ENCODE measurements at regions not wholly inside any gene's neighbourhood (a gene's known extent, or its start where the extent isn't known, plus 50 kb on each side); places are given as distances from the start of the nearest gene placed in this dataset.

- no peaks in the 10 kb centered on the region for H3K36me3 ChIP-seq (replicated peaks in 1 of 2; ENCODE audit: insufficient read depth in 1 of 2, low read depth in 2 of 2)
- WGBS, 2 donors, result 30 to 33% methylated on average over 3 of the region's 3 CpGs
- DNase-seq, result peak in 1 of 4 donors; percentile 26
Observed at GRCh38 chr21:34022627-34023335, 50.6 kb upstream of the MRPS6 start.

GRCh38 chr21:34021726-34022125, 51.7 kb upstream of the MRPS6 start:
- H3K4me1 ChIP-seq, result no peaks in the 10 kb centered on the region
- H3K4me3 ChIP-seq, result no peak overlapping the region
- no peaks in the 10 kb centered on the region for H3K27me3 ChIP-seq
- H3K27ac ChIP-seq, result no peak overlapping the region
- no peaks in the 10 kb centered on the region for H3K9me3 ChIP-seq
- TF ChIP-seq POLR2A (IDR thresholded peaks at IDR 0.05), result no peak
- TF ChIP-seq CTCF (IDR thresholded peaks at IDR 0.05), result no peak
- ATAC-seq (no peak), DNase-seq (no peak)
- 90 to 98% methylated on average over 2 of the region's 2 CpGs for WGBS, 2 donors
- H3K36me3 ChIP-seq (replicated peaks in 1 of 2; ENCODE audit: insufficient read depth in 1 of 2, low read depth in 2 of 2), result no peaks in the 10 kb centered on the region
- intact Hi-C loops (cut with DNase I), result no loop called here

More at GRCh38 chr21:34022627-34023335, 50.6 kb upstream of the MRPS6 start:
- intact Hi-C loops (cut with DNase I), result no loop called here
- Histone ChIP-seq H3K27me3 (no peaks in the 10 kb centered on the region), H3K27ac (no peak overlapping the region), H3K4me1 (no peaks in the 10 kb centered on the region), H3K4me3 (no peak overlapping the region), H3K9me3 (no peaks in the 10 kb centered on the region)
- no peak for ATAC-seq
- TF ChIP-seq POLR2A (IDR thresholded peaks at IDR 0.05) (no peak), CTCF (IDR thresholded peaks at IDR 0.05) (no peak)

- Histone ChIP-seq H3K4me1 (no peaks in the 10 kb centered on the region), H3K9me3 (no peaks in the 10 kb centered on the region), H3K27ac (no peak overlapping the region), H3K36me3 (replicated peaks in 1 of 2; ENCODE audit: insufficient read depth in 1 of 2, low read depth in 2 of 2) (no peaks in the 10 kb centered on the region), H3K27me3 (no peaks in the 10 kb centered on the region), H3K4me3 (no peak overlapping the region)
- no peak for DNase-seq
- WGBS, 2 donors, result 91 to 92% methylated on average over 4 of the region's 4 CpGs
- TF ChIP-seq POLR2A (IDR thresholded peaks at IDR 0.05) (no peak), CTCF (IDR thresholded peaks at IDR 0.05) (no peak)
- no peak for ATAC-seq
- intact Hi-C loops (cut with DNase I), result no loop called here
Observed at GRCh38 chr21:34020983-34021553, 52.3 kb upstream of the MRPS6 start.

GRCh38 chr21:34020005-34020847, 53.2 kb upstream of the MRPS6 start:
- H3K27ac ChIP-seq, result no peak overlapping the region
- H3K4me3 ChIP-seq, result no peak overlapping the region
- intact Hi-C loops (cut with DNase I), result no loop called here
- DNase-seq, result peak in 2 of 4 donors; percentile 5 to 31
- no peaks in the 10 kb centered on the region for H3K27me3 ChIP-seq
- no peaks in the 10 kb centered on the region for H3K9me3 ChIP-seq
- H3K36me3 ChIP-seq (replicated peaks in 1 of 2; ENCODE audit: insufficient read depth in 1 of 2, low read depth in 2 of 2), result no peaks in the 10 kb centered on the region
- no peak for ATAC-seq
- no peaks in the 10 kb centered on the region for H3K4me1 ChIP-seq
- WGBS, 2 donors, result 24 to 37% methylated on average over 6 of the region's 6 CpGs
- TF ChIP-seq CTCF (IDR thresholded peaks at IDR 0.05) (no peak), POLR2A (IDR thresholded peaks at IDR 0.05) (no peak)

Measured in body of pancreas (tissue), 4 donors.